Activated CD4-positive, alpha-beta memory T cell treated with anti-CD3 and anti-CD28 coated beads, Interleukin-2, amount 10 ng/mL, durations not matched to agents 7 days and 5 days (primary cell): ENCODE measurements at regions not wholly inside any gene's neighbourhood (a gene's known extent, or its start where the extent isn't known, plus 50 kb on each side); places are given as distances from the start of the nearest gene placed in this dataset.

Experiments
- CTCF ChIA-PET: fragments of 350-600 bp; sonication (Branson Sonifier 250); formaldehyde crosslinking; loops from one replicate; lab custom pipeline; 2021; ENCODE audit warnings: antibody characterized with exemption, inconsistent platforms; lab: Charles Lee
- POLR2A ChIA-PET: fragments of 350-600 bp; sonication (Branson Sonifier 250); formaldehyde crosslinking; loops from one replicate; lab custom pipeline; 2021; ENCODE audit warnings: antibody characterized with exemption; lab: Charles Lee
- DNase-seq: peaks from one replicate; pipeline ENCODE4 v3.0.0-alpha.2; 2020
- H3K27ac Mint-ChIP-seq: one replicate; pipeline ENCODE4 v1.8.0; 2021; ENCODE audit warnings: mild to moderate bottlenecking, mixed read lengths
- H3K27me3 Mint-ChIP-seq: one replicate; pipeline ENCODE4 v1.8.0; 2021; ENCODE audit warnings: mixed read lengths
- H3K36me3 Mint-ChIP-seq: one replicate; pipeline ENCODE4 v1.8.0; 2021; ENCODE audit warnings: low read depth, mixed read lengths
- H3K4me1 Mint-ChIP-seq: one replicate; pipeline ENCODE4 v1.8.0; 2021; ENCODE audit warnings: mixed read lengths
- H3K4me3 Mint-ChIP-seq: one replicate; pipeline ENCODE4 v1.8.0; 2021; ENCODE audit warnings: mild to moderate bottlenecking, mixed read lengths
- H3K9me3 Mint-ChIP-seq: one replicate; pipeline ENCODE4 v1.8.0; 2021; ENCODE audit warnings: mixed read lengths

GRCh38 chr11:134719397-134719796 is 307.4 kb upstream of the B3GAT1 start:
- Mint-ChIP-seq H3K9me3 (no peaks in the 10 kb centered on the region), H3K4me3 (no peak overlapping the region), H3K27ac (no peak overlapping the region), H3K36me3 (no peaks in the 10 kb centered on the region), H3K4me1 (no peaks in the 10 kb centered on the region), H3K27me3 (peaks cover 12% of the 10 kb centered on the region)
- ChIA-PET POLR2A (no interaction called here), CTCF (no interaction called here)
- no peak for DNase-seq

GRCh38 chr11:134716582-134716981 is 304.5 kb upstream of the B3GAT1 start:
- DNase-seq: no peak
- Mint-ChIP-seq H3K4me3 (no peak overlapping the region), H3K27me3 (peaks cover 8% of the 10 kb centered on the region), H3K27ac (no peak overlapping the region), H3K4me1 (no peaks in the 10 kb centered on the region), H3K36me3 (no peaks in the 10 kb centered on the region), H3K9me3 (no peaks in the 10 kb centered on the region)
- ChIA-PET CTCF (no interaction called here), POLR2A (no interaction called here)

- no peaks in the 10 kb centered on the region for H3K9me3 Mint-ChIP-seq
- H3K36me3 Mint-ChIP-seq: no peaks in the 10 kb centered on the region
- ChIA-PET POLR2A (no interaction called here), CTCF (no interaction called here)
- H3K4me1 Mint-ChIP-seq: no peaks in the 10 kb centered on the region
- no peak overlapping the region for H3K4me3 Mint-ChIP-seq
- DNase-seq: no peak
- H3K27ac Mint-ChIP-seq: no peak overlapping the region
- H3K27me3 Mint-ChIP-seq: peaks cover 8% of the 10 kb centered on the region
Measured at GRCh38 chr11:134714021-134714656, 302.1 kb upstream of the B3GAT1 start.

- no peak overlapping the region for H3K4me3 Mint-ChIP-seq
- ChIA-PET POLR2A (no interaction called here), CTCF (no interaction called here)
- H3K4me1 Mint-ChIP-seq: no peaks in the 10 kb centered on the region
- no peaks in the 10 kb centered on the region for H3K9me3 Mint-ChIP-seq
- peaks cover 8% of the 10 kb centered on the region for H3K27me3 Mint-ChIP-seq
- no peaks in the 10 kb centered on the region for H3K36me3 Mint-ChIP-seq
- no peak for DNase-seq
- H3K27ac Mint-ChIP-seq: no peak overlapping the region
Measured at GRCh38 chr11:134712228-134713145, 300.4 kb upstream of the B3GAT1 start.

GRCh38 chr11:134711588-134711987 is 299.5 kb upstream of the B3GAT1 start:
- no peak for DNase-seq
- peaks cover 3% of the 10 kb centered on the region for H3K27me3 Mint-ChIP-seq
- no peak overlapping the region for H3K27ac Mint-ChIP-seq
- H3K36me3 Mint-ChIP-seq: no peaks in the 10 kb centered on the region
- ChIA-PET CTCF (no interaction called here), POLR2A (no interaction called here)
- no peak overlapping the region for H3K4me3 Mint-ChIP-seq
- H3K4me1 Mint-ChIP-seq: no peaks in the 10 kb centered on the region
- no peaks in the 10 kb centered on the region for H3K9me3 Mint-ChIP-seq

- H3K36me3 Mint-ChIP-seq: no peaks in the 10 kb centered on the region
Measured at GRCh38 chr11:134710861-134711407, 298.9 kb upstream of the B3GAT1 start.

GRCh38 chr11:134705858-134706257 is 293.8 kb upstream of the B3GAT1 start:
- no peak for DNase-seq
- peaks cover 2% of the 10 kb centered on the region for H3K27me3 Mint-ChIP-seq
- ChIA-PET POLR2A (no interaction called here), CTCF (no interaction called here)
- no peaks in the 10 kb centered on the region for H3K4me1 Mint-ChIP-seq
- H3K4me3 Mint-ChIP-seq: no peak overlapping the region
- H3K9me3 Mint-ChIP-seq: no peaks in the 10 kb centered on the region
- H3K36me3 Mint-ChIP-seq: no peaks in the 10 kb centered on the region
- no peak overlapping the region for H3K27ac Mint-ChIP-seq

More at GRCh38 chr11:134710861-134711407, 298.9 kb upstream of the B3GAT1 start:
- Mint-ChIP-seq H3K9me3 (no peaks in the 10 kb centered on the region), H3K4me1 (no peaks in the 10 kb centered on the region), H3K4me3 (no peak overlapping the region), H3K27me3 (peaks cover 2% of the 10 kb centered on the region), H3K27ac (no peak overlapping the region)
- no peak for DNase-seq
- ChIA-PET POLR2A (no interaction called here), CTCF (no interaction called here)

GRCh38 chr11:134702827-134703226 is 290.8 kb upstream of the B3GAT1 start:
- Mint-ChIP-seq H3K4me3 (no peak overlapping the region), H3K27me3 (peaks cover 2% of the 10 kb centered on the region), H3K36me3 (no peaks in the 10 kb centered on the region), H3K9me3 (no peaks in the 10 kb centered on the region), H3K27ac (no peak overlapping the region), H3K4me1 (no peaks in the 10 kb centered on the region)
- ChIA-PET CTCF (no interaction called here), POLR2A (no interaction called here)
- DNase-seq: no peak

- no peak for DNase-seq
- Mint-ChIP-seq H3K4me1 (no peaks in the 10 kb centered on the region), H3K27me3 (no peaks in the 10 kb centered on the region), H3K9me3 (no peaks in the 10 kb centered on the region), H3K27ac (no peak overlapping the region), H3K36me3 (no peaks in the 10 kb centered on the region), H3K4me3 (no peak overlapping the region)
- ChIA-PET POLR2A (no interaction called here), CTCF (no interaction called here)
Measured at GRCh38 chr11:134701564-134702165, 289.6 kb upstream of the B3GAT1 start.

GRCh38 chr11:134700101-134700640 is 288.1 kb upstream of the B3GAT1 start:
- ChIA-PET POLR2A (no interaction called here), CTCF (no interaction called here)
- H3K27ac Mint-ChIP-seq: no peak overlapping the region

GRCh38 chr11:134696455-134696854 is 284.4 kb upstream of the B3GAT1 start:
- Mint-ChIP-seq H3K27me3 (peaks cover 3% of the 10 kb centered on the region), H3K4me3 (no peak overlapping the region), H3K9me3 (no peaks in the 10 kb centered on the region), H3K36me3 (no peaks in the 10 kb centered on the region), H3K4me1 (no peaks in the 10 kb centered on the region), H3K27ac (no peak overlapping the region)
- DNase-seq: no peak
- ChIA-PET CTCF (no interaction called here), POLR2A (no interaction called here)

More at GRCh38 chr11:134700101-134700640, 288.1 kb upstream of the B3GAT1 start:
- no peak for DNase-seq
- no peaks in the 10 kb centered on the region for H3K27me3 Mint-ChIP-seq
- no peak overlapping the region for H3K4me3 Mint-ChIP-seq
- H3K36me3 Mint-ChIP-seq: no peaks in the 10 kb centered on the region
- H3K9me3 Mint-ChIP-seq: no peaks in the 10 kb centered on the region
- H3K4me1 Mint-ChIP-seq: no peaks in the 10 kb centered on the region

- POLR2A ChIA-PET: no interaction called here
- H3K36me3 Mint-ChIP-seq: no peaks in the 10 kb centered on the region
- no peak overlapping the region for H3K4me3 Mint-ChIP-seq
- CTCF ChIA-PET: no interaction called here
- H3K27me3 Mint-ChIP-seq: peaks cover 7% of the 10 kb centered on the region
- no peaks in the 10 kb centered on the region for H3K4me1 Mint-ChIP-seq
- no peak overlapping the region for H3K27ac Mint-ChIP-seq
- DNase-seq: no peak
- no peaks in the 10 kb centered on the region for H3K9me3 Mint-ChIP-seq
Measured at GRCh38 chr11:134691985-134692384, 279.9 kb upstream of the B3GAT1 start.

GRCh38 chr11:134691295-134691873 is 279.3 kb upstream of the B3GAT1 start:
- Mint-ChIP-seq H3K36me3 (no peaks in the 10 kb centered on the region), H3K9me3 (no peaks in the 10 kb centered on the region), H3K4me1 (no peaks in the 10 kb centered on the region), H3K27ac (no peak overlapping the region), H3K27me3 (peaks cover 7% of the 10 kb centered on the region), H3K4me3 (no peak overlapping the region)
- ChIA-PET CTCF (no interaction called here), POLR2A (no interaction called here)
- DNase-seq: no peak
